ENCODE measurements at regions not wholly inside any gene's neighbourhood (a gene's known extent, or its start where the extent isn't known, plus 50 kb on each side); places are given as distances from the start of the nearest gene placed in this dataset.

DNA sequence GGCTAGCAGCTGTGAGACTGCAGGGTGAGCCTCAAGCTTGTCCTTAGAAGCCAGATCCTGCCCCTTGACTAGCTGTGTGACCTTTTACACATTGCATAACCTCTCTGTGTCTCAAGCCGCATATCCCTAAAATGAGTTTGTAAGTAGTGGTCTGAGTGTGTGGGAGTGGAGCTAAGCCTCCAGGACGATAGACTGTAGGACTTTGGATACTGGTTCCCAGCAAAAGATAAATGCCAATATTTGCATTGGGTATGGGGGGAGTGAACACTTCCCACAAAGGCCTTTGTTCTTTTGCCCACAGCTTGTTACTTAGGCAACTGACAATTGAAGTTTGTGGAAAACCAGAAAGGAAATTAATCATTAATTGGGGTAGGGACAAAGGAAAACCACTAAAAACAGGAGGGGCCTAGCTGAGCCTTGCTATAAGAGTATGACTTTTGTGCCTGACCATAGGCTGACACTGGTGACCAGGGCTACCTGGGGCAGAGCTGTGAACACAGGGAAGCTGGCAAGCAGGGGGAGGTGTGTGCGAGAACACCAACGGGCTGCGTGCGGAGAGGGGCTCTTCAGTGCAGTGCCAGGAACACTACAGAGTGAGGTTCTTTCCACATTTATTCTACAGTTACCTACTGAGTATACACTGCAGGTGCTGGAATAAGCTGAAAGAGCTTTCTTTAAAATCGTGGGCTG, 102.4 kb upstream of the ETV3 start:
- 0 out of 2 replicates have a peak, but pooled peaks cover 2% of the 10 kb centered on the region for H3K27me3 ChIP-seq (ENCODE audit: control insufficient read depth, insufficient read depth, low read length)
- in situ Hi-C loops (cut with HindIII; ENCODE audit: low pct_unique_long_range_greater_than_20kb, low sequenced_read_pairs) (no loop called here), intact Hi-C loops (cut with micrococcal nuclease; ENCODE audit: unreplicated experiment) (no loop called here)
- ATAC-seq (no peak), DNase-seq (ENCODE audit: low read depth, low spot score) (no peak)
- H3K4me1 ChIP-seq (ENCODE audit: control insufficient read depth, insufficient read depth, low read length), result no peaks in the 10 kb centered on the region
- H3K36me3 ChIP-seq (ENCODE audit: control insufficient read depth, insufficient read depth, low read length), result no peaks in the 10 kb centered on the region
- CTCF ChIA-PET, result interaction anchor here (0.6 kb wide), 1 partner anchor 1282 kb away, joined by 5 read pairs; no protein-coding TSS in a partner anchor
- H3K4me3 ChIP-seq (ENCODE audit: low read depth in 2 of 2, low read length in 2 of 2), result no peak overlapping the region
- TF ChIP-seq POLR2AphosphoS5 (IDR thresholded peaks at IDR 0.05; ENCODE audit: low read depth, low read length), result no peak
- no peak for TF ChIP-seq SIN3A (IDR thresholded peaks at IDR 0.05; ENCODE audit: borderline replicate concordance, insufficient read depth, low read depth, low read length)
- TF ChIP-seq, protein P1, sequence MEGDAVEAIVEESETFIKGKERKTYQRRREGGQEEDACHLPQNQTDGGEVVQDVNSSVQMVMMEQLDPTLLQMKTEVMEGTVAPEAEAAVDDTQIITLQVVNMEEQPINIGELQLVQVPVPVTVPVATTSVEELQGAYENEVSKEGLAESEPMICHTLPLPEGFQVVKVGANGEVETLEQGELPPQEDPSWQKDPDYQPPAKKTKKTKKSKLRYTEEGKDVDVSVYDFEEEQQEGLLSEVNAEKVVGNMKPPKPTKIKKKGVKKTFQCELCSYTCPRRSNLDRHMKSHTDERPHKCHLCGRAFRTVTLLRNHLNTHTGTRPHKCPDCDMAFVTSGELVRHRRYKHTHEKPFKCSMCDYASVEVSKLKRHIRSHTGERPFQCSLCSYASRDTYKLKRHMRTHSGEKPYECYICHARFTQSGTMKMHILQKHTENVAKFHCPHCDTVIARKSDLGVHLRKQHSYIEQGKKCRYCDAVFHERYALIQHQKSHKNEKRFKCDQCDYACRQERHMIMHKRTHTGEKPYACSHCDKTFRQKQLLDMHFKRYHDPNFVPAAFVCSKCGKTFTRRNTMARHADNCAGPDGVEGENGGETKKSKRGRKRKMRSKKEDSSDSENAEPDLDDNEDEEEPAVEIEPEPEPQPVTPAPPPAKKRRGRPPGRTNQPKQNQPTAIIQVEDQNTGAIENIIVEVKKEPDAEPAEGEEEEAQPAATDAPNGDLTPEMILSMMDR (IDR thresholded peaks at IDR 0.05), result no peak
- TF ChIP-seq, protein P2, sequence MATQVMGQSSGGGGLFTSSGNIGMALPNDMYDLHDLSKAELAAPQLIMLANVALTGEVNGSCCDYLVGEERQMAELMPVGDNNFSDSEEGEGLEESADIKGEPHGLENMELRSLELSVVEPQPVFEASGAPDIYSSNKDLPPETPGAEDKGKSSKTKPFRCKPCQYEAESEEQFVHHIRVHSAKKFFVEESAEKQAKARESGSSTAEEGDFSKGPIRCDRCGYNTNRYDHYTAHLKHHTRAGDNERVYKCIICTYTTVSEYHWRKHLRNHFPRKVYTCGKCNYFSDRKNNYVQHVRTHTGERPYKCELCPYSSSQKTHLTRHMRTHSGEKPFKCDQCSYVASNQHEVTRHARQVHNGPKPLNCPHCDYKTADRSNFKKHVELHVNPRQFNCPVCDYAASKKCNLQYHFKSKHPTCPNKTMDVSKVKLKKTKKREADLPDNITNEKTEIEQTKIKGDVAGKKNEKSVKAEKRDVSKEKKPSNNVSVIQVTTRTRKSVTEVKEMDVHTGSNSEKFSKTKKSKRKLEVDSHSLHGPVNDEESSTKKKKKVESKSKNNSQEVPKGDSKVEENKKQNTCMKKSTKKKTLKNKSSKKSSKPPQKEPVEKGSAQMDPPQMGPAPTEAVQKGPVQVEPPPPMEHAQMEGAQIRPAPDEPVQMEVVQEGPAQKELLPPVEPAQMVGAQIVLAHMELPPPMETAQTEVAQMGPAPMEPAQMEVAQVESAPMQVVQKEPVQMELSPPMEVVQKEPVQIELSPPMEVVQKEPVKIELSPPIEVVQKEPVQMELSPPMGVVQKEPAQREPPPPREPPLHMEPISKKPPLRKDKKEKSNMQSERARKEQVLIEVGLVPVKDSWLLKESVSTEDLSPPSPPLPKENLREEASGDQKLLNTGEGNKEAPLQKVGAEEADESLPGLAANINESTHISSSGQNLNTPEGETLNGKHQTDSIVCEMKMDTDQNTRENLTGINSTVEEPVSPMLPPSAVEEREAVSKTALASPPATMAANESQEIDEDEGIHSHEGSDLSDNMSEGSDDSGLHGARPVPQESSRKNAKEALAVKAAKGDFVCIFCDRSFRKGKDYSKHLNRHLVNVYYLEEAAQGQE (IDR thresholded peaks at IDR 0.05; ENCODE audit: insufficient read depth in 1 of 2, low read depth in 2 of 2, low read length in 1 of 2), result no peak
- no peak for TF ChIP-seq TCF7L2 (IDR thresholded peaks at IDR 0.05; ENCODE audit: low read depth, low read length)
- BruUV-seq (replicated peaks), result no TSS peak
- no peak overlapping the region for H3K27ac ChIP-seq (ENCODE audit: low read length)
- POLR2A ChIA-PET, result no interaction called here
- no peaks in the 10 kb centered on the region for H3K9me3 ChIP-seq (ENCODE audit: control insufficient read depth, insufficient read depth, low read depth, low read length)

DNA sequence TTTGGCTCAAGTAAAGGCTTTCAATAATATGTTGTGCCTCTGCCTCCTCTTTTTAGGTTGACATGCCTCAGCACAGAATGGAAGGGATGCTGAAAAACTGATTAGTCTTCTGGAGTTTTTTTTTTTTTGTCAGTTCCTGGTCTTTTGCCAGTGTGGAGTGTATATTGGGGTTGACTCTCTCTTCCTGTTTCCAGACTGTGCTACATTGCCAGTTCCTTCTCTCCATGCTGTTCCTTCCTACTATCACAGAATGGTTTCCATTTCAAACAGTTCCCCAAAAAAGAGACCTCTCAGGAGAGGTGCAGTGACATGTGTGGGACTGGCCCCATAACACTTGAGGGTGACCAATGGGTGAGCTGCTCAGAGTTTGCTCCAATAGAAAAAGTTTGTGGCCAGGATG, 101.7 kb upstream of the ETV3 start:
- Histone ChIP-seq H3K27me3 (ENCODE audit: control insufficient read depth, insufficient read depth, low read length) (0 out of 2 replicates have a peak, but pooled peaks cover 2% of the 10 kb centered on the region), H3K36me3 (ENCODE audit: control insufficient read depth, insufficient read depth, low read length) (no peaks in the 10 kb centered on the region), H3K4me3 (ENCODE audit: low read depth in 2 of 2, low read length in 2 of 2) (no peak overlapping the region), H3K9me3 (ENCODE audit: control insufficient read depth, insufficient read depth, low read depth, low read length) (no peaks in the 10 kb centered on the region), H3K4me1 (ENCODE audit: control insufficient read depth, insufficient read depth, low read length) (no peaks in the 10 kb centered on the region), H3K27ac (ENCODE audit: low read length) (no peak overlapping the region)
- no TSS peak for BruUV-seq (replicated peaks)
- TF ChIP-seq, protein P2 (IDR thresholded peaks at IDR 0.05; ENCODE audit: insufficient read depth in 1 of 2, low read depth in 2 of 2, low read length in 1 of 2), result no peak
- no peak for TF ChIP-seq POLR2AphosphoS5 (IDR thresholded peaks at IDR 0.05; ENCODE audit: low read depth, low read length)
- in situ Hi-C loops (cut with HindIII; ENCODE audit: low pct_unique_long_range_greater_than_20kb, low sequenced_read_pairs), result no loop called here
- ChIA-PET POLR2A (no interaction called here), CTCF (no interaction called here)
- DNase-seq (ENCODE audit: low read depth, low spot score) (no peak), ATAC-seq (no peak)
- intact Hi-C loops (cut with micrococcal nuclease; ENCODE audit: unreplicated experiment), result no loop called here
